Endodermal cell (in vitro differentiated cells): ENCODE measurements at regions not wholly inside any gene's neighbourhood (a gene's known extent, or its start where the extent isn't known, plus 50 kb on each side); places are given as distances from the start of the nearest gene placed in this dataset.

ENCODE experiments used
- DNase-seq: peaks from one replicate; pipeline ENCODE4 v3.0.0-alpha.2; 2017
- H3K27ac ChIP-seq: 2 replicates; pipeline ENCODE4 v1.5.1; 2013; ENCODE audit warnings: mild to moderate bottlenecking, low read depth, low read length, moderate library complexity
- H3K27me3 ChIP-seq: 2 replicates; pipeline ENCODE4 v1.6.1; 2013; ENCODE audit warnings: mild to moderate bottlenecking, low read length, moderate library complexity; ENCODE audit not compliant: insufficient read depth, control insufficient read depth, poor library complexity, severe bottlenecking
- H3K36me3 ChIP-seq: 2 replicates; pipeline ENCODE4 v1.7.0; 2013; ENCODE audit warnings: mild to moderate bottlenecking, low read length, moderate library complexity; ENCODE audit not compliant: control insufficient read depth, insufficient read depth
- H3K4me1 ChIP-seq: one replicate; pipeline ENCODE4 v1.7.0; 2013; ENCODE audit warnings: low read length; ENCODE audit not compliant: control insufficient read depth, insufficient read depth
- H3K4me3 ChIP-seq: 2 replicates; pipeline ENCODE4 v1.5.1; 2013; ENCODE audit warnings: mild to moderate bottlenecking, low read length, moderate library complexity
- H3K9ac ChIP-seq: 2 replicates; pipeline ENCODE4 v1.6.1; 2013; ENCODE audit warnings: mild to moderate bottlenecking, low read length, moderate library complexity; ENCODE audit not compliant: poor library complexity, severe bottlenecking; ENCODE audit errors: extremely low read depth
- H3K9me3 ChIP-seq: 2 replicates; pipeline ENCODE4 v1.6.1; 2013; ENCODE audit warnings: mild to moderate bottlenecking, low read length, moderate library complexity; ENCODE audit not compliant: control insufficient read depth
- H3K27ac Mint-ChIP-seq: 2 replicates; pipeline ENCODE4 v1.8.0; 2020; ENCODE audit warnings: mixed read lengths
- H3K27me3 Mint-ChIP-seq: 2 replicates; pipeline ENCODE4 v1.8.0; 2021; ENCODE audit warnings: mild to moderate bottlenecking, mixed read lengths; ENCODE audit not compliant: insufficient read depth
- H3K36me3 Mint-ChIP-seq: 2 replicates; pipeline ENCODE4 v1.8.0; 2020; ENCODE audit warnings: low read depth, mixed read lengths
- H3K4me1 Mint-ChIP-seq: 2 replicates; pipeline ENCODE4 v1.8.0; 2020; ENCODE audit warnings: mixed read lengths
- H3K4me3 Mint-ChIP-seq: 2 replicates; pipeline ENCODE4 v1.8.0; 2020; ENCODE audit warnings: mild to moderate bottlenecking, moderate library complexity, mixed read lengths
- H3K9me3 Mint-ChIP-seq: 2 replicates; pipeline ENCODE4 v1.8.0; 2020; ENCODE audit warnings: mild to moderate bottlenecking, mixed read lengths
- CTCF ChIP-seq: fragments of 200-600 bp; sonication (generic); conservative IDR thresholded peaks from 2 replicates; pipeline ENCODE4 v1.5.0; 2021; ENCODE audit warnings: antibody characterized with exemption, mild to moderate bottlenecking
- WGBS, 2 experiments: methylation state at CpG; one replicate each; pipeline versions ENCODE4 v1.1.5 to v1.1.7; 2013; ENCODE audit warnings: missing lambda C conversion rate in 2 of 2, mixed read lengths in 1 of 2; ENCODE audit not compliant: insufficient coverage in 1 of 2, insufficient read length in 1 of 2; 5-methylcytosine and 5-hydroxymethylcytosine counted together

- H3K9ac ChIP-seq, result no peak overlapping the region
- H3K27me3 ChIP-seq, result no peaks in the 10 kb centered on the region
- Mint-ChIP-seq H3K9me3 (no peaks in the 10 kb centered on the region), H3K27me3 (peaks cover 6% of the 10 kb centered on the region), H3K27ac (no peak overlapping the region), H3K4me3 (no peak overlapping the region), H3K4me1 (no peaks in the 10 kb centered on the region), H3K36me3 (no peaks in the 10 kb centered on the region)
- WGBS, 2 experiments, result 100% methylated on average over 1 of the region's 1 CpG; no CpG with 5 or more reads in 1 of the 2 experiments
- H3K9me3 ChIP-seq, result no peaks in the 10 kb centered on the region
- H3K36me3 ChIP-seq, result no peaks in the 10 kb centered on the region
- DNase-seq, result no peak
- H3K4me3 ChIP-seq, result no peak overlapping the region
- no peaks in the 10 kb centered on the region for H3K4me1 ChIP-seq
- H3K27ac ChIP-seq, result no peak overlapping the region
- TF ChIP-seq CTCF, result no peak
Measured at GRCh38 chr15:57857871-57858270, 151.4 kb downstream of the POLR2M start.

- DNase-seq, result no peak
- no peak overlapping the region for H3K4me3 Mint-ChIP-seq
- no peaks in the 10 kb centered on the region for H3K36me3 ChIP-seq
- TF ChIP-seq CTCF, result no peak
- no peaks in the 10 kb centered on the region for H3K27me3 ChIP-seq
- no peak overlapping the region for H3K27ac Mint-ChIP-seq
- 85 to 88% methylated on average over 2 of the region's 2 CpGs for WGBS, 2 experiments
- no peaks in the 10 kb centered on the region for H3K9me3 ChIP-seq
- no peak overlapping the region for H3K27ac ChIP-seq
- H3K4me1 Mint-ChIP-seq, result no peaks in the 10 kb centered on the region
- H3K9ac ChIP-seq, result no peak overlapping the region
- H3K9me3 Mint-ChIP-seq, result no peaks in the 10 kb centered on the region
- H3K36me3 Mint-ChIP-seq, result no peaks in the 10 kb centered on the region
- no peak overlapping the region for H3K4me3 ChIP-seq
- H3K27me3 Mint-ChIP-seq, result peaks cover 8% of the 10 kb centered on the region
- H3K4me1 ChIP-seq, result no peaks in the 10 kb centered on the region
Measured at GRCh38 chr15:57859130-57859685, 152.7 kb downstream of the POLR2M start.

GRCh38 chr15:57861034-57861638 lies 154.6 kb downstream of the POLR2M start:
- no peaks in the 10 kb centered on the region for H3K27me3 ChIP-seq
- H3K4me3 Mint-ChIP-seq, result no peak overlapping the region
- no peak overlapping the region for H3K9ac ChIP-seq
- H3K27ac Mint-ChIP-seq, result no peak overlapping the region
- no peaks in the 10 kb centered on the region for H3K36me3 Mint-ChIP-seq
- no peaks in the 10 kb centered on the region for H3K4me1 Mint-ChIP-seq
- peaks cover 8% of the 10 kb centered on the region for H3K27me3 Mint-ChIP-seq
- H3K36me3 ChIP-seq, result no peaks in the 10 kb centered on the region
- peak; percentile 92 for TF ChIP-seq CTCF
- DNase-seq, result no peak
- H3K4me3 ChIP-seq, result no peak overlapping the region
- no peaks in the 10 kb centered on the region for H3K9me3 Mint-ChIP-seq
- 39 to 53% methylated on average over 4 of the region's 6 CpGs for WGBS, 2 experiments
- H3K27ac ChIP-seq, result no peak overlapping the region
- no peaks in the 10 kb centered on the region for H3K9me3 ChIP-seq
- no peaks in the 10 kb centered on the region for H3K4me1 ChIP-seq
